Heart right ventricle (tissue), 16 donors: ENCODE measurements at regions not wholly inside any gene's neighbourhood (a gene's known extent, or its start where the extent isn't known, plus 50 kb on each side); places are given as distances from the start of the nearest gene placed in this dataset.

Experiments used
- ATAC-seq, 8 donors: fragments of 200-7000 bp; cut with Tn5 transposase; one replicate each; pipeline ENCODE4 v1.9.1; 2020; ENCODE audit warnings: mild to moderate bottlenecking in 8 of 8, moderate library complexity in 8 of 8, moderate number of reproducible peaks in 1 of 8
- DNase-seq, 2 donors: peaks; one replicate each; pipeline ENCODE4 v3.0.0-alpha.2; 2020
- H3K27ac ChIP-seq, 10 donors: fragments of 200-600 bp; sonication (generic) in 2 of 10; one replicate each; pipeline versions ENCODE4 v1.5.0 to v1.8.0; 2020 to 2022; ENCODE audit warnings: mild to moderate bottlenecking in 3 of 10
- H3K27me3 ChIP-seq, 7 donors: fragments of 200-600 bp; one replicate each; pipeline ENCODE4 v1.8.0; 2021 to 2022; ENCODE audit warnings: mild to moderate bottlenecking in 2 of 7
- H3K36me3 ChIP-seq, 9 donors: fragments of 200-600 bp; sonication (generic) in 1 of 9; one replicate each; pipeline versions ENCODE4 v1.5.0 to v1.8.0; 2020 to 2022; ENCODE audit warnings: mild to moderate bottlenecking in 2 of 9
- H3K4me1 ChIP-seq, 9 donors: fragments of 200-600 bp; sonication (generic) in 1 of 9; one replicate each; pipeline versions ENCODE4 v1.5.0 to v1.8.0; 2020 to 2022; ENCODE audit warnings: mild to moderate bottlenecking in 4 of 9
- H3K4me3 ChIP-seq, 10 donors: fragments of 200-600 bp; sonication (generic) in 2 of 10; one replicate each; pipeline versions ENCODE4 v1.5.0 to v1.8.0; 2020 to 2022; ENCODE audit warnings: mild to moderate bottlenecking in 7 of 10, moderate library complexity in 2 of 10
- H3K9me3 ChIP-seq, 11 donors: fragments of 200-600 bp in 10 of 11; sonication (generic) in 2 of 11; one replicate each; pipeline versions ENCODE4 v1.5.0 to v1.8.0; 2013 to 2022; ENCODE audit warnings: mild to moderate bottlenecking in 2 of 11, control low read depth in 1 of 11, moderate library complexity in 1 of 11
- CTCF ChIP-seq, 9 donors: fragments of 200-600 bp; sonication (generic) in 2 of 9; IDR thresholded peaks; one replicate each; pipeline versions ENCODE4 v1.5.0 to v1.8.0; 2021 to 2022; ENCODE audit warnings: antibody characterized with exemption in 9 of 9, mild to moderate bottlenecking in 5 of 9, moderate library complexity in 1 of 9
- WGBS, 2 donors: extraction: QIAGEN DNeasy Blood & Tissue Kit; methylation state at CpG; one replicate each; pipeline ENCODE4 v1.1.7; 2013; ENCODE audit warnings: inconsistent platforms in 1 of 2; 5-methylcytosine and 5-hydroxymethylcytosine counted together
- intact Hi-C, 10 donors: fragments of 100-400 bp; cut with DNase I; formaldehyde crosslinking; loops; one replicate each; pipeline versions ENCODE4 v1.11.1 to v1.14.2; 2022
- donor health status: Arrhythmogenic right ventricular cardiomyopathy.
- donor health status: ischemic (EF 13 %, LVEDD 7.1; RV severe dilation, severe dysfunction).
- donor health status: healthy with polysubstance abuse.
- donor health status: DM: no; HTN: yes; CAD: no.
- donor health status: DM: no; HTN: no; CAD: no.
- donor health status: ischemic (EF 25% LVEDD 6.9; RV normal size, moderate dysfunction).
- donor health status: ischemic (EF 25% LVEDD 5.7; RV mildly dilated, moderate dysfunction).
- donor health status: healthy.
- donor health status: DM: yes; HTN: yes; CAD: no.
- donor health status: Ischemic cardiomyopathy.
- donor health status: ischemic (EF 35%, LVEDD 5.7; RV mildly dilated, moderate dysfunction).
- donor health status: nonischemic (EF 11% LVEDD 7.7; RV severe dilation, severe dysfunction).
- donor health status: DM: yes; HTN: yes; CAD: no.
- donor health status: PGD.
- donor health status: ischemic (EF 29% LVEDD 5.4; RV normal size, mild dysfunction).
- donor health status: nonischemic (EF 23%, LVEDD 6.1; RV moderate dilation, normal function).

- no peaks in the 10 kb centered on the region for H3K9me3 ChIP-seq
- H3K4me1 ChIP-seq, result peaks cover 2 to 36% (median 11%) of the 10 kb centered on the region in 9 donors
- TF ChIP-seq CTCF (IDR thresholded peaks at IDR 0.05), result no peak
- H3K4me3 ChIP-seq, result no peak overlapping the region
- ATAC-seq (no peak), DNase-seq (no peak)
- no peaks in the 10 kb centered on the region for H3K27me3 ChIP-seq
- intact Hi-C loops, result loop anchor here in 1 of 10 donors (5.0 kb wide), 1 partner anchor 1719 kb away; no protein-coding TSS in a partner anchor
- H3K36me3 ChIP-seq, result no peaks in the 10 kb centered on the region
- no peak overlapping the region for H3K27ac ChIP-seq
- 90 to 91% methylated on average over 5 of the region's 5 CpGs for WGBS, 2 donors
These were observed 80.0 kb downstream of the SLC25A47 start for GRCh38 chr14:100403105-100403504.

GRCh38 chr14:100403802-100404365 lies 80.7 kb downstream of the SLC25A47 start:
- no peak for DNase-seq
- H3K4me3 ChIP-seq, result no peak overlapping the region
- no peaks in the 10 kb centered on the region for H3K36me3 ChIP-seq
- intact Hi-C loops, result loop anchor here in 1 of 10 donors (5.0 kb wide), 1 partner anchor 1718 kb away; no protein-coding TSS in a partner anchor
- no peak for ATAC-seq
- no peaks in the 10 kb centered on the region for H3K27me3 ChIP-seq
- H3K27ac ChIP-seq, result no peak overlapping the region
- H3K4me1 ChIP-seq, result peaks cover 2 to 38% (median 11%) of the 10 kb centered on the region in 9 donors
- 98 to 99% methylated on average over 10 of the region's 10 CpGs for WGBS, 2 donors
- TF ChIP-seq CTCF (IDR thresholded peaks at IDR 0.05), result no peak
- no peaks in the 10 kb centered on the region for H3K9me3 ChIP-seq

- H3K36me3 ChIP-seq, result no peaks in the 10 kb centered on the region
- ATAC-seq, result no peak
- 71 to 72% methylated on average over 4 of the region's 4 CpGs for WGBS, 2 donors
- intact Hi-C loops, result loop anchor here in 1 of 10 donors (5.0 kb wide), 1 partner anchor 1718 kb away; no protein-coding TSS in a partner anchor
- H3K9me3 ChIP-seq, result no peaks in the 10 kb centered on the region
- peaks cover 2 to 41% (median 11%) of the 10 kb centered on the region in 9 donors for H3K4me1 ChIP-seq
- H3K4me3 ChIP-seq, result no peak overlapping the region
- DNase-seq, result no peak
- no peak for TF ChIP-seq CTCF (IDR thresholded peaks at IDR 0.05)
- H3K27me3 ChIP-seq, result no peaks in the 10 kb centered on the region
- no peak overlapping the region for H3K27ac ChIP-seq
These were observed 81.3 kb downstream of the SLC25A47 start for GRCh38 chr14:100404419-100404818.

- H3K27ac ChIP-seq, result peak overlapping the region in 1 of 10 donors; percentile 54
These were observed 82.8 kb downstream of the SLC25A47 start for GRCh38 chr14:100405760-100406455.

More at GRCh38 chr14:100405760-100406455, 82.8 kb downstream of the SLC25A47 start:
- no peak overlapping the region for H3K4me3 ChIP-seq
- ATAC-seq (no peak), DNase-seq (no peak)
- H3K4me1 ChIP-seq, result peaks cover 0 to 41% (median 11%) of the 10 kb centered on the region in 9 donors
- intact Hi-C loops, result no loop called here
- 90 to 91% methylated on average over 12 of the region's 12 CpGs for WGBS, 2 donors
- no peaks in the 10 kb centered on the region for H3K9me3 ChIP-seq
- H3K27me3 ChIP-seq, result no peaks in the 10 kb centered on the region
- no peak for TF ChIP-seq CTCF (IDR thresholded peaks at IDR 0.05)
- H3K36me3 ChIP-seq, result no peaks in the 10 kb centered on the region
